ENCODE measurements at regions not wholly inside any gene's neighbourhood (a gene's known extent, or its start where the extent isn't known, plus 50 kb on each side); places are given as distances from the start of the nearest gene placed in this dataset.

DNA sequence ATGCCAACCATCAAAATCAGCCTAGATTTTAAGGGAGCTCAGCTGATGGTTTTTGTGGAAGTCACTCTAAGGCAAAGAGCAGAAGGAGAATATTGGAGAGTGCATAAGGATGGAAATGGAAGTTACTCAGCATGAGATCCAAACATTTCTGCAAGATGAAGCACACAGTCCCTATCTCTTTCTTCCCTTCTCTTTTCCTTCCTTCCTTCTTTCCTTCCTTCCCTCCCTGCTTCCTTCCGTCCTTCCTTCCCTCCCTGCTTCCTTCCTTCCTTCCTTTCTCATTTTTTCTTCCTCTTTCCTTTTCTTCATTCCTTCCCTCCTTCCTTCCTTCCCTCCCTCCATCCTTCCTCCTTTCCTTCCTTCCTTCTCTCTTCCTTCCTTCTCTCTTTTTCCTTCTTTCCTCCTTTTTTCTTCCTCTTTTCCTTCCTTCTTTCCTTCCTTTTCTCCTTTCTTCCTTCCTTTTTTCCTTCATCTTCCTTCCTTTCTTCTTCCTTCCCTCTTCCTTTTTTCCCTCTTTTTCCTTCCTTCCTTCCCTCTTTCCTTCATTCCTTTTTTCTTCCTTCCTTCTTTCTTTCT, 727.9 kb upstream of the CDH2 start:
- no peaks in the 10 kb centered on the region for H3K27me3 ChIP-seq (replicated peaks in 1 of 4; ENCODE audit: control insufficient read depth in 3 of 4, extremely low read depth in 1 of 4, insufficient read depth in 3 of 4, low read length in 3 of 4)
- no peaks in the 10 kb centered on the region for H3K4me1 ChIP-seq (replicated peaks in 1 of 4; ENCODE audit: control insufficient read depth in 3 of 4, insufficient read depth in 4 of 4, low read length in 3 of 4)
- CTCF ChIA-PET (ENCODE audit: partially characterized antibody) = no interaction called here
- no peak overlapping the region for H4K5ac ChIP-seq (ENCODE audit: insufficient read length, low read depth, low read length)
- H2BK5ac ChIP-seq (ENCODE audit: low read depth, low read length) = no peak overlapping the region
- TF ChIP-seq KDM5A (IDR thresholded peaks at IDR 0.05; ENCODE audit: low read length) (no peak), SIN3A (conservative IDR thresholded peaks at IDR 0.05 in 1 of 2, IDR thresholded peaks at IDR 0.05 in 1 of 2; ENCODE audit: low read depth in 1 of 2, low read length in 2 of 2) (no peak)
- H2BK120ac ChIP-seq (replicated peaks; ENCODE audit: low read depth, low read length) = no peak overlapping the region
- no peak overlapping the region for H3K14ac ChIP-seq (ENCODE audit: insufficient read length)
- no peaks in the 10 kb centered on the region for H3K36me3 ChIP-seq (ENCODE audit: control insufficient read depth in 2 of 4, insufficient read depth in 4 of 4, low read length in 3 of 4)
- no peak overlapping the region for H3K56ac ChIP-seq (replicated peaks; ENCODE audit: insufficient read length, low read depth, low read length)
- 30% methylated on average over 1 of the region's 1 CpG; no CpG with 5 or more reads in 1 of the 2 experiments for WGBS, 2 experiments (ENCODE audit: extremely low coverage in 1 of 2, insufficient coverage in 1 of 2, insufficient read length in 1 of 2, insufficient replicate concordance in 2 of 2, low coverage in 1 of 2, low lambda C conversion rate in 2 of 2, missing lambda C conversion rate in 1 of 2)
- H2BK20ac ChIP-seq (ENCODE audit: low read length) = no peak overlapping the region
- POLR2A ChIA-PET (ENCODE audit: partially characterized antibody) = no interaction called here
- no peak overlapping the region for H4K8ac ChIP-seq (ENCODE audit: extremely low read depth, insufficient read depth, low read length)
- DNase-seq (ENCODE audit: low read depth in 1 of 2, low spot score in 2 of 2) = no peak
- H3K27ac ChIP-seq (ENCODE audit: low read depth, low read length) = no peak overlapping the region
- FAIRE-seq = no peak
- H4K20me1 ChIP-seq (replicated peaks in 1 of 2; ENCODE audit: control insufficient read depth in 1 of 2, insufficient read depth in 2 of 2, low read length in 2 of 2) = no peaks in the 10 kb centered on the region
- H3K4ac ChIP-seq (replicated peaks; ENCODE audit: insufficient read length, low read depth, low read length) = no peak overlapping the region
- no peaks in the 10 kb centered on the region for H3K9me3 ChIP-seq (ENCODE audit: insufficient read depth in 2 of 2, low read depth in 1 of 2, low read length in 1 of 2)
- H4K91ac ChIP-seq (replicated peaks; ENCODE audit: insufficient read length, low read length) = no peak overlapping the region
- no peaks in the 10 kb centered on the region for H3K79me1 ChIP-seq (ENCODE audit: low read depth, low read length)
- no peak overlapping the region for H2BK12ac ChIP-seq (ENCODE audit: low read depth, low read length)
- H2AK5ac ChIP-seq (ENCODE audit: low read depth, low read length) = no peak overlapping the region
- H2BK15ac ChIP-seq (ENCODE audit: low read length) = no peak overlapping the region
- no peak overlapping the region for H2AFZ ChIP-seq (ENCODE audit: low read length)
- H3K4me3 ChIP-seq (ENCODE audit: extremely low read depth in 1 of 4, insufficient read depth in 2 of 4, low read depth in 3 of 4, low read length in 4 of 4) = no peak overlapping the region
- no peaks in the 10 kb centered on the region for H3K79me2 ChIP-seq (ENCODE audit: control insufficient read depth in 1 of 2, insufficient read depth in 2 of 2, low read length in 2 of 2)
- H3K9ac ChIP-seq (replicated peaks in 1 of 4; ENCODE audit: extremely low read depth in 1 of 4, low read depth in 3 of 4, low read length in 3 of 4) = no peak overlapping the region
- no peaks in the 10 kb centered on the region; the same call in 1 of the 2 replicates for H3K23me2 ChIP-seq (ENCODE audit: low read depth, low read length)
- no peak overlapping the region for H3K23ac ChIP-seq (ENCODE audit: insufficient read length)
- no peak overlapping the region for H3K18ac ChIP-seq (ENCODE audit: extremely low read depth, low read length)
- no peak overlapping the region for H3K4me2 ChIP-seq (ENCODE audit: insufficient read depth in 1 of 2, low read depth in 2 of 2, low read length in 2 of 2)
